Choroid plexus epithelial cell (primary cell): ENCODE measurements at regions not wholly inside any gene's neighbourhood (a gene's known extent, or its start where the extent isn't known, plus 50 kb on each side); places are given as distances from the start of the nearest gene placed in this dataset.
A peak's percentile ranks its signal among the peaks of the same experiment; 100 is the strongest.

Experiments
- DNase-seq: peaks from one replicate; pipeline ENCODE4 v3.0.0-alpha.2; 2010; ENCODE audit warnings: low read depth
- H3K4me3 ChIP-seq: 2 replicates; pipeline ENCODE4 v1.5.1; 2011; ENCODE audit warnings: low read depth, mild to moderate bottlenecking, control low read depth, low read length, moderate library complexity
- CTCF ChIP-seq: conservative IDR thresholded peaks from 2 replicates; pipeline ENCODE4 v1.5.1; 2011; ENCODE audit warnings: low read depth, mild to moderate bottlenecking, control low read depth, inconsistent platforms, low read length, moderate library complexity

- no peak for DNase-seq
- TF ChIP-seq CTCF = no peak
- no peak overlapping the region for H3K4me3 ChIP-seq
Observed at GRCh38 chr5:159668556-159668955, 247.7 kb upstream of the ADRA1B start.

- TF ChIP-seq CTCF = no peak
- H3K4me3 ChIP-seq = no peak overlapping the region
- peak; percentile 16 for DNase-seq
Observed at GRCh38 chr5:159669559-159669958, 246.7 kb upstream of the ADRA1B start.

- TF ChIP-seq CTCF = no peak
- DNase-seq = no peak
- H3K4me3 ChIP-seq = no peak overlapping the region
Observed at GRCh38 chr5:159671886-159672285, 244.4 kb upstream of the ADRA1B start.

GRCh38 chr5:159673538-159673937, 242.7 kb upstream of the ADRA1B start:
- DNase-seq = no peak
- no peak overlapping the region for H3K4me3 ChIP-seq
- no peak for TF ChIP-seq CTCF

- TF ChIP-seq CTCF = no peak
Observed at GRCh38 chr5:159678657-159679392, 237.5 kb upstream of the ADRA1B start.

GRCh38 chr5:159680095-159680494, 236.2 kb upstream of the ADRA1B start:
- TF ChIP-seq CTCF = no peak
- H3K4me3 ChIP-seq = no peak overlapping the region
- DNase-seq = no peak

More at GRCh38 chr5:159678657-159679392, 237.5 kb upstream of the ADRA1B start:
- no peak overlapping the region for H3K4me3 ChIP-seq
- DNase-seq = no peak

GRCh38 chr5:159681661-159682060, 234.6 kb upstream of the ADRA1B start:
- H3K4me3 ChIP-seq = no peak overlapping the region
- no peak for DNase-seq
- TF ChIP-seq CTCF = no peak
